22Rv1 (cell line): ENCODE measurements at regions not wholly inside any gene's neighbourhood (a gene's known extent, or its start where the extent isn't known, plus 50 kb on each side); places are given as distances from the start of the nearest gene placed in this dataset.

Source experiments
- ZFX ChIP-seq: fragments of 450-650 bp; IDR thresholded peaks from 2 replicates; pipeline ENCODE4 v1.6.1; 2017; ENCODE audit warnings: antibody characterized with exemption, borderline replicate concordance
- TF ChIP-seq, protein P1 (sequence below): fragments of 450-650 bp; IDR thresholded peaks from 2 replicates; pipeline ENCODE4 v1.5.1; 2017; ENCODE audit warnings: mild to moderate bottlenecking

DNA sequence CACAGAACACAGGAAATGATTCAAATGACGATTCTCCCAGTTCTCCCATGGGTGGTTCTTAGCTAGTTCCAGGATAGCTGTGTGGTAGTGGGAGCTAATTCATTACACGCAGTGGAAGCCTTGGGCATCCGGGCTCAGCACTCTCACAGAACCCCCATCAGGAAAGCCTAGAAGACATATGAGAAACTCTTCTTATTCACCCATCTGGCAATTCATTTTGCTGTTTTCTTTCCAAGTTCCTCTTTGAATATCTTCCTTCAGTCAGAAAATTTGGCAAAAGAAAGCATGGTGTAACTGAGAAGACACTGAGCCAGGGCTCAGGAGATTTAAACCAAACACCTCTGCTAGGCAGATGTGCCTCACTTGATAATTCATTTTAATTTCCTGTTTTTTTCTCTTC lies 85.2 kb upstream of the FN1 start:
- TF ChIP-seq, protein P1, sequence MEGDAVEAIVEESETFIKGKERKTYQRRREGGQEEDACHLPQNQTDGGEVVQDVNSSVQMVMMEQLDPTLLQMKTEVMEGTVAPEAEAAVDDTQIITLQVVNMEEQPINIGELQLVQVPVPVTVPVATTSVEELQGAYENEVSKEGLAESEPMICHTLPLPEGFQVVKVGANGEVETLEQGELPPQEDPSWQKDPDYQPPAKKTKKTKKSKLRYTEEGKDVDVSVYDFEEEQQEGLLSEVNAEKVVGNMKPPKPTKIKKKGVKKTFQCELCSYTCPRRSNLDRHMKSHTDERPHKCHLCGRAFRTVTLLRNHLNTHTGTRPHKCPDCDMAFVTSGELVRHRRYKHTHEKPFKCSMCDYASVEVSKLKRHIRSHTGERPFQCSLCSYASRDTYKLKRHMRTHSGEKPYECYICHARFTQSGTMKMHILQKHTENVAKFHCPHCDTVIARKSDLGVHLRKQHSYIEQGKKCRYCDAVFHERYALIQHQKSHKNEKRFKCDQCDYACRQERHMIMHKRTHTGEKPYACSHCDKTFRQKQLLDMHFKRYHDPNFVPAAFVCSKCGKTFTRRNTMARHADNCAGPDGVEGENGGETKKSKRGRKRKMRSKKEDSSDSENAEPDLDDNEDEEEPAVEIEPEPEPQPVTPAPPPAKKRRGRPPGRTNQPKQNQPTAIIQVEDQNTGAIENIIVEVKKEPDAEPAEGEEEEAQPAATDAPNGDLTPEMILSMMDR, result no peak
- no peak for TF ChIP-seq ZFX
